A549 (cell line): ENCODE measurements at regions not wholly inside any gene's neighbourhood (a gene's known extent, or its start where the extent isn't known, plus 50 kb on each side); places are given as distances from the start of the nearest gene placed in this dataset.

Experiments
- ATAC-seq, 2 experiments: fragments of 200-7000 bp in 1 of 2; fragments of >200 bp in 1 of 2; cut with Nextera tagmentation in 1 of 2; cut with Tn5 transposase in 1 of 2; 3 replicates each; pipeline versions ENCODE4 v1.8.0 to v1.9.1; 2018 to 2020; ENCODE audit warnings: mild to moderate bottlenecking in 1 of 2, moderate library complexity in 1 of 2
- CTCF ChIA-PET: fragments of 300-600 bp; sonication (Branson Sonifier 250); formaldehyde crosslinking; extraction: SDS; loops from one replicate; lab custom pipeline; 2021; ENCODE audit warnings: antibody characterized with exemption, inconsistent platforms; lab: Yijun Ruan, JAX
- POLR2A ChIA-PET: fragments of 350-600 bp; formaldehyde crosslinking; extraction: SDS; loops from one replicate; lab custom pipeline; 2021; ENCODE audit warnings: antibody characterized with exemption, inconsistent platforms; lab: Yijun Ruan, JAX
- DNase-seq, 2 experiments: peaks; one replicate each; pipeline versions ENCODE4 v3.0.0 to v3.0.0-alpha.2; 2011 to 2016; ENCODE audit warnings: low read depth in 1 of 2, low spot score in 1 of 2
- FAIRE-seq: peaks from 2 replicates; lab custom pipeline; 2011; peaks lifted over from hg19 to GRCh38; lab: Jason Lieb, UNC
- H3K27ac ChIP-seq, 2 experiments: fragments of >200 bp; sonication (Bioruptor Twin); formaldehyde crosslinking; 3 replicates each; pipeline ENCODE4 v1.5.1; 2016 to 2017
- H3K4me1 ChIP-seq: fragments of >200 bp; sonication (Bioruptor Twin); formaldehyde crosslinking; 3 replicates; pipeline ENCODE4 v1.6.1; 2016
- H3K4me2 ChIP-seq: fragments of >200 bp; sonication (Bioruptor Twin); formaldehyde crosslinking; 3 replicates; pipeline ENCODE4 v1.6.1; 2016
- H3K4me3 ChIP-seq: fragments of >200 bp; sonication (Bioruptor Twin); formaldehyde crosslinking; 3 replicates; pipeline ENCODE4 v1.5.1; 2016
- H3K9me3 ChIP-seq: fragments of >200 bp; sonication (Bioruptor Twin); formaldehyde crosslinking; 3 replicates; pipeline ENCODE4 v1.6.1; 2016
- CBX2 ChIP-seq: fragments of 200-600 bp; sonication (generic); IDR thresholded peaks from 2 replicates; pipeline ENCODE4 v1.6.1; 2016; ENCODE audit warnings: low read depth, mild to moderate bottlenecking, borderline replicate concordance
- CBX8 ChIP-seq: fragments of 200-600 bp; sonication (generic); IDR thresholded peaks from 2 replicates; pipeline ENCODE4 v1.6.1; 2016
- CHD4 ChIP-seq: fragments of 200-600 bp; sonication (generic); IDR thresholded peaks from 2 replicates; pipeline ENCODE4 v1.6.1; 2016; ENCODE audit warnings: antibody characterized with exemption, mild to moderate bottlenecking, borderline replicate concordance
- EP300 ChIP-seq, 2 experiments: fragments of >200 bp; sonication (Bioruptor Twin); formaldehyde crosslinking; IDR thresholded peaks; 2 replicates in 1 of 2; 3 replicates in 1 of 2; pipeline ENCODE4 v1.6.1; 2016 to 2017
- FOXS1 ChIP-seq: fragments of 250-450 bp; sonication (Bioruptor Pico); IDR thresholded peaks from 2 replicates; pipeline ENCODE4 v1.5.0; 2020; ENCODE audit warnings: mild to moderate bottlenecking, moderate library complexity
- HDAC2 ChIP-seq: fragments of 200-600 bp; sonication (generic); IDR thresholded peaks from 2 replicates; pipeline ENCODE4 v1.6.1; 2016
- HOXB5 ChIP-seq: fragments of 250-450 bp; sonication (Bioruptor Pico); IDR thresholded peaks from 2 replicates; pipeline ENCODE4 v1.5.0; 2020; ENCODE audit warnings: mild to moderate bottlenecking, moderate library complexity
- JUN ChIP-seq, 2 experiments: fragments of >200 bp; sonication (Bioruptor Twin); formaldehyde crosslinking; IDR thresholded peaks; 2 replicates in 1 of 2; 3 replicates in 1 of 2; pipeline ENCODE4 v1.6.1; 2016 to 2017
- JUNB ChIP-seq: fragments of >200 bp; sonication (Bioruptor Twin); formaldehyde crosslinking; IDR thresholded peaks from 2 replicates; pipeline ENCODE4 v1.6.1; 2016
- MAFK ChIP-seq: fragments of 450-650 bp; IDR thresholded peaks from 2 replicates; pipeline ENCODE4 v1.6.1; 2014; ENCODE audit not compliant: partially characterized antibody
- POLR2A ChIP-seq: IDR thresholded peaks from 2 replicates; pipeline ENCODE4 v1.6.1; 2012; ENCODE audit warnings: mild to moderate bottlenecking, low read length
- POLR2AphosphoS2 ChIP-seq: conservative IDR thresholded peaks from 2 replicates; pipeline ENCODE4 v1.6.1; 2012; ENCODE audit warnings: low read length, improper control_type of control experiment, inconsistent platforms
- RARB ChIP-seq: fragments of 250-450 bp; sonication (Bioruptor Pico); IDR thresholded peaks from 2 replicates; pipeline ENCODE4 v1.8.0; 2021; ENCODE audit warnings: mild to moderate bottlenecking, moderate library complexity
- SMC3 ChIP-seq: fragments of >200 bp; sonication (Bioruptor Twin); formaldehyde crosslinking; IDR thresholded peaks from 3 replicates; pipeline ENCODE4 v1.6.1; 2018; ENCODE audit warnings: inconsistent platforms
- TFCP2L1 ChIP-seq: fragments of 250-450 bp; sonication (Bioruptor Pico); IDR thresholded peaks from 2 replicates; pipeline ENCODE4 v1.5.0; 2021; ENCODE audit warnings: mild to moderate bottlenecking
- TP53 ChIP-seq: fragments of 250-450 bp; sonication (Bioruptor Pico); IDR thresholded peaks from 2 replicates; pipeline ENCODE4 v1.5.0; 2021; ENCODE audit warnings: mild to moderate bottlenecking, moderate library complexity
- ZFP36 ChIP-seq: fragments of 450-650 bp; IDR thresholded peaks from 2 replicates; pipeline ENCODE4 v1.6.1; 2014; ENCODE audit warnings: borderline replicate concordance; ENCODE audit not compliant: partially characterized antibody
- ZNF302 ChIP-seq: fragments of 250-450 bp; sonication (Bioruptor Pico); IDR thresholded peaks from 2 replicates; pipeline ENCODE4 v1.9.0; 2021; ENCODE audit warnings: inconsistent platforms, mild to moderate bottlenecking, moderate library complexity
- ZSCAN20 ChIP-seq: fragments of 250-450 bp; sonication (Bioruptor Pico); IDR thresholded peaks from 2 replicates; pipeline ENCODE4 v1.8.0; 2022; ENCODE audit warnings: mild to moderate bottlenecking, moderate library complexity
- WGBS: methylation state at CpG from one replicate; pipeline ENCODE4 v1.1.6; 2017; ENCODE audit errors: missing lambda C conversion rate; 5-methylcytosine and 5-hydroxymethylcytosine counted together
- TF ChIP-seq, protein P1 (sequence below): fragments of >200 bp; sonication (Bioruptor Twin); formaldehyde crosslinking; IDR thresholded peaks from 3 replicates; pipeline ENCODE4 v1.6.1; 2016
- TF ChIP-seq, protein P2 (sequence below): fragments of 150-350 bp; IDR thresholded peaks from 2 replicates; pipeline ENCODE4 v1.6.1; 2014; ENCODE audit warnings: low read depth, mild to moderate bottlenecking, low read length
- TF ChIP-seq, protein P3 (sequence below): fragments of >200 bp; sonication (Bioruptor Twin); formaldehyde crosslinking; IDR thresholded peaks from 2 replicates; pipeline ENCODE4 v1.6.1; 2016
- TF ChIP-seq, protein P4 (sequence below): fragments of >200 bp; sonication (Bioruptor Twin); formaldehyde crosslinking; IDR thresholded peaks from 3 replicates; pipeline ENCODE4 v1.5.1; 2016
- TF ChIP-seq, protein P5 (sequence below): IDR thresholded peaks from 2 replicates; pipeline ENCODE4 v1.6.1; 2012; ENCODE audit warnings: low read depth, borderline replicate concordance
- TF ChIP-seq, protein P6 (sequence below): fragments of 250-450 bp; sonication (Bioruptor Pico); IDR thresholded peaks from 2 replicates; pipeline ENCODE4 v1.5.0; 2020; ENCODE audit warnings: low read depth, mild to moderate bottlenecking, moderate library complexity

DNA sequence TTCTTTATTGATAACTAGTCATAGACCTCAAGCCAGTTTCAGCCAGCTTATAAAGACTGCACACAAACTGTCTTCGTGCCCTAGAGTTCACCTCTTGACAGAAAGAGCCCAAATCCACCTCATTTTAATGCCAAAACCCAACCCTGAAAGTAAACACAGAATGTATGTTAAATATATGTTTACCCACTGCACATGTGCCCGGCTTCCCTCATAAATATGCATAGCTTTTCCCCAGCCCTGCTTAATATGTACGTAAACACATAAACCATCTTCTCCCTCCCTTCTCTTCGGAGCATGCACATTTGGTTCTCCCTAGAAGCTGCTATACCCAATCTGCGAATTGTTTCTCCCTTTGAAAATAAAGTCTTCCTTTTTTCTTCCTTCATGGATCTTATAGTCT is 73.9 kb upstream of the XIRP2 start:
- TF ChIP-seq, protein P1, sequence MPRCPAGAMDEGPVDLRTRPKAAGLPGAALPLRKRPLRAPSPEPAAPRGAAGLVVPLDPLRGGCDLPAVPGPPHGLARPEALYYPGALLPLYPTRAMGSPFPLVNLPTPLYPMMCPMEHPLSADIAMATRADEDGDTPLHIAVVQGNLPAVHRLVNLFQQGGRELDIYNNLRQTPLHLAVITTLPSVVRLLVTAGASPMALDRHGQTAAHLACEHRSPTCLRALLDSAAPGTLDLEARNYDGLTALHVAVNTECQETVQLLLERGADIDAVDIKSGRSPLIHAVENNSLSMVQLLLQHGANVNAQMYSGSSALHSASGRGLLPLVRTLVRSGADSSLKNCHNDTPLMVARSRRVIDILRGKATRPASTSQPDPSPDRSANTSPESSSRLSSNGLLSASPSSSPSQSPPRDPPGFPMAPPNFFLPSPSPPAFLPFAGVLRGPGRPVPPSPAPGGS, result no peak
- TF ChIP-seq, protein P2, sequence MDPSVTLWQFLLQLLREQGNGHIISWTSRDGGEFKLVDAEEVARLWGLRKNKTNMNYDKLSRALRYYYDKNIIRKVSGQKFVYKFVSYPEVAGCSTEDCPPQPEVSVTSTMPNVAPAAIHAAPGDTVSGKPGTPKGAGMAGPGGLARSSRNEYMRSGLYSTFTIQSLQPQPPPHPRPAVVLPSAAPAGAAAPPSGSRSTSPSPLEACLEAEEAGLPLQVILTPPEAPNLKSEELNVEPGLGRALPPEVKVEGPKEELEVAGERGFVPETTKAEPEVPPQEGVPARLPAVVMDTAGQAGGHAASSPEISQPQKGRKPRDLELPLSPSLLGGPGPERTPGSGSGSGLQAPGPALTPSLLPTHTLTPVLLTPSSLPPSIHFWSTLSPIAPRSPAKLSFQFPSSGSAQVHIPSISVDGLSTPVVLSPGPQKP, result no peak
- TF ChIP-seq, protein P3, sequence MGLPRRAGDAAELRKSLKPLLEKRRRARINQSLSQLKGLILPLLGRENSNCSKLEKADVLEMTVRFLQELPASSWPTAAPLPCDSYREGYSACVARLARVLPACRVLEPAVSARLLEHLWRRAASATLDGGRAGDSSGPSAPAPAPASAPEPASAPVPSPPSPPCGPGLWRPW, result no peak
- TF ChIP-seq HDAC2 (no peak), ZSCAN20 (CRISPR knock-in tag) (no peak)
- DNase-seq (no peak), FAIRE-seq (no peak), ATAC-seq (no peak)
- 20% methylated on average over 5 of the region's 5 CpGs for WGBS
- CTCF ChIA-PET, result no interaction called here
- POLR2A ChIA-PET, result no interaction called here
- no peak overlapping the region for H3K27ac ChIP-seq
- no peaks in the 10 kb centered on the region for H3K4me1 ChIP-seq
- H3K4me3 ChIP-seq, result no peak overlapping the region
- H3K4me2 ChIP-seq, result no peak overlapping the region
- no peaks in the 10 kb centered on the region for H3K9me3 ChIP-seq

DNA sequence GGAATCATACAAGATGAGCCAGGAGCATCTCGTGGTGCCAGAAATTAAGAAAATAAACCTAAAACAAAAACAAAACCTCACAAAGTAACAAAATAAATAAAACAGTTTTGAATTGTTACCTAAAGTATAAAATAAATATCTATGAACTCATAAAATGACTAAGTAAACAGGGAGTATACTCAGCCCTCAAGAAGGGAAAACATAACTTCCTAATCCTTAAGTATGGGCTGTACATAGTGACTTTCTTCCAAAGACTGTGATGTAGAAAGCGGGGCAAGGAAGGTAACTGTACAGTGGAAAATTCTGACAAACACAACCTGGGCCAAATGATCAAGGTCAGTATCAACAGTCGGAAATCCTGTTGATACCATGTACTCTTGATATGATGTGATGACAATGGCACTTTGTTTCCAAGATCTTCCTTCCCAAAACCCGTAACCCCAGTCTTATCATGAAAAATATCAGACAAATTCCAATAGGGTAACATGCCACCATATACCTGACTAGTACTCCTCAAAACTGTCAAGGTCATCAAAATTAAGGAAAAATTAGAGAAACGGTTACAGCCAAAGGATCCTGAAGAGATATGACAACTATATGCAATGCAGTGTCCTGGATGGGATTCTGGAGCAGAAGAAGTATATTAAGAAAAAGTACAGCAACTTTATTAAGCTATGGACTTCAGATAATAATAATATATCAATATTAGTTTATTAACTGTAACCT is 76.0 kb upstream of the XIRP2 start:
- Histone ChIP-seq H3K27ac (no peak overlapping the region), H3K9me3 (no peaks in the 10 kb centered on the region), H3K4me2 (no peak overlapping the region), H3K4me1 (no peaks in the 10 kb centered on the region), H3K4me3 (no peak overlapping the region)
- no peak for ATAC-seq
- no peak for FAIRE-seq
- DNase-seq, result no peak
- no peak for TF ChIP-seq SMC3
- TF ChIP-seq MAFK, result peak; percentile 76
- CTCF ChIA-PET, result no interaction called here
- POLR2A ChIA-PET, result no interaction called here
- 14% methylated on average over 5 of the region's 5 CpGs for WGBS

DNA sequence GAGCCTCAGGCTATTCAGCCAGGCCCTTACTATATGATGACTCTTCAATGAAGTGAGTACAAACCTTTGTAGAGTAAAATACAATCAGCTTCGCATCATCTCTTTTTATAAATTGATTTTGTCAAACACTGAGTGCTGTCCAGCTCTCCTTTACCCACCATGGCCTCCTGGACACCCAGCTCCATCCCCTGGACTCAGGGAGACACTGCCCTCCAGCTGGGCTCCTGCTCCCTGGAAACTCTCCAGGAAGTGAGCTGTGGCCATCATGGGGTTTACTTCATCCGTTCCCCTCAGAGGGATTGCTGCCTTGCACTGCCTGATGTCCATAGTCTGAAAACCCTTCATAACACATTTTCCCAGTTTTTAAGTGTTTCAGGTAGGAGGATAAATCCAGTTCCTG is 82.5 kb upstream of the XIRP2 start:
- FAIRE-seq (no peak), DNase-seq (no peak)
- CTCF ChIA-PET, result no interaction called here
- 21% methylated on average over 2 of the region's 2 CpGs for WGBS
- POLR2A ChIA-PET, result no interaction called here
- no peak overlapping the region for H3K4me3 ChIP-seq
- H3K4me2 ChIP-seq, result no peak overlapping the region
- H3K27ac ChIP-seq, result no peak overlapping the region
- H3K4me1 ChIP-seq, result no peaks in the 10 kb centered on the region
- H3K9me3 ChIP-seq, result no peaks in the 10 kb centered on the region
- TF ChIP-seq, protein P4, sequence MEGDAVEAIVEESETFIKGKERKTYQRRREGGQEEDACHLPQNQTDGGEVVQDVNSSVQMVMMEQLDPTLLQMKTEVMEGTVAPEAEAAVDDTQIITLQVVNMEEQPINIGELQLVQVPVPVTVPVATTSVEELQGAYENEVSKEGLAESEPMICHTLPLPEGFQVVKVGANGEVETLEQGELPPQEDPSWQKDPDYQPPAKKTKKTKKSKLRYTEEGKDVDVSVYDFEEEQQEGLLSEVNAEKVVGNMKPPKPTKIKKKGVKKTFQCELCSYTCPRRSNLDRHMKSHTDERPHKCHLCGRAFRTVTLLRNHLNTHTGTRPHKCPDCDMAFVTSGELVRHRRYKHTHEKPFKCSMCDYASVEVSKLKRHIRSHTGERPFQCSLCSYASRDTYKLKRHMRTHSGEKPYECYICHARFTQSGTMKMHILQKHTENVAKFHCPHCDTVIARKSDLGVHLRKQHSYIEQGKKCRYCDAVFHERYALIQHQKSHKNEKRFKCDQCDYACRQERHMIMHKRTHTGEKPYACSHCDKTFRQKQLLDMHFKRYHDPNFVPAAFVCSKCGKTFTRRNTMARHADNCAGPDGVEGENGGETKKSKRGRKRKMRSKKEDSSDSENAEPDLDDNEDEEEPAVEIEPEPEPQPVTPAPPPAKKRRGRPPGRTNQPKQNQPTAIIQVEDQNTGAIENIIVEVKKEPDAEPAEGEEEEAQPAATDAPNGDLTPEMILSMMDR, result no peak
- no peak for TF ChIP-seq CBX8
- no peak for TF ChIP-seq HOXB5
- no peak for TF ChIP-seq CBX2
- TF ChIP-seq EP300 (IDR thresholded peaks at IDR 0.05), result no peak
- TF ChIP-seq TFCP2L1 (CRISPR knock-in tag), result no peak
- TF ChIP-seq FOXS1, result no peak
- TF ChIP-seq CHD4, result no peak
- TF ChIP-seq RARB (CRISPR knock-in tag), result no peak
- TF ChIP-seq POLR2A, result no peak
- no peak for TF ChIP-seq POLR2AphosphoS2
- TF ChIP-seq JUN (IDR thresholded peaks at IDR 0.05), result no peak
- TF ChIP-seq, protein P5, sequence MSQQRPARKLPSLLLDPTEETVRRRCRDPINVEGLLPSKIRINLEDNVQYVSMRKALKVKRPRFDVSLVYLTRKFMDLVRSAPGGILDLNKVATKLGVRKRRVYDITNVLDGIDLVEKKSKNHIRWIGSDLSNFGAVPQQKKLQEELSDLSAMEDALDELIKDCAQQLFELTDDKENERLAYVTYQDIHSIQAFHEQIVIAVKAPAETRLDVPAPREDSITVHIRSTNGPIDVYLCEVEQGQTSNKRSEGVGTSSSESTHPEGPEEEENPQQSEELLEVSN, result no peak
- TF ChIP-seq JUNB, result no peak
- TF ChIP-seq ZNF302 (CRISPR knock-in tag), result no peak
- no peak for TF ChIP-seq ZFP36
- no peak for TF ChIP-seq MAFK
- no peak for TF ChIP-seq TP53
- TF ChIP-seq, protein P6, sequence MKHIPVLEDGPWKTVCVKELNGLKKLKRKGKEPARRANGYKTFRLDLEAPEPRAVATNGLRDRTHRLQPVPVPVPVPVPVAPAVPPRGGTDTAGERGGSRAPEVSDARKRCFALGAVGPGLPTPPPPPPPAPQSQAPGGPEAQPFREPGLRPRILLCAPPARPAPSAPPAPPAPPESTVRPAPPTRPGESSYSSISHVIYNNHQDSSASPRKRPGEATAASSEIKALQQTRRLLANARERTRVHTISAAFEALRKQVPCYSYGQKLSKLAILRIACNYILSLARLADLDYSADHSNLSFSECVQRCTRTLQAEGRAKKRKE (CRISPR knock-in tag), result no peak
- TF ChIP-seq, all 56 proteins: peak for 0
- ATAC-seq, result no peak
